GM12872 (cell line): ENCODE measurements at regions not wholly inside any gene's neighbourhood (a gene's known extent, or its start where the extent isn't known, plus 50 kb on each side); places are given as distances from the start of the nearest gene placed in this dataset.

Experiments used
- TF ChIP-seq, protein P1 (sequence below): IDR thresholded peaks from 3 replicates; pipeline ENCODE4 v1.5.1; 2011; ENCODE audit warnings: low read depth, mild to moderate bottlenecking, low read length, moderate library complexity; ENCODE audit not compliant: insufficient read depth

DNA sequence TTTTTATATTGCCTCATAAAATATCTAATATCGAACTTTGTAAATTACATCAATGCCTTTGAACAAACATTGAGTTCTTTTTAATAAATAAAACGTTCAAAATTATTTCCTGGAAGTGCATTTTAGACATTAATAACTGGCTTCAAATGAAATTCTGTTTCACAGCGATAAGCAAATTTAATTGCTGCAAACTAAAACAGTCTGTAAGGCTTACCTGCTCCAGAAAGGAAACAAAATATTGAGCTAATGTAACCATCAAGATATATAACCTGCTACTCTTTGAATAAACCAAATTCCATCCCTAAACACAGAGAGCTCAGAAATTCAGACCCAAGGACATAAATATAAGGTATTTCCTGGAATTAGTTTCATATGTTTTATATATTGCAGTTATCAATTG lies 651.3 kb downstream of the MED13L start:
- TF ChIP-seq, protein P1, sequence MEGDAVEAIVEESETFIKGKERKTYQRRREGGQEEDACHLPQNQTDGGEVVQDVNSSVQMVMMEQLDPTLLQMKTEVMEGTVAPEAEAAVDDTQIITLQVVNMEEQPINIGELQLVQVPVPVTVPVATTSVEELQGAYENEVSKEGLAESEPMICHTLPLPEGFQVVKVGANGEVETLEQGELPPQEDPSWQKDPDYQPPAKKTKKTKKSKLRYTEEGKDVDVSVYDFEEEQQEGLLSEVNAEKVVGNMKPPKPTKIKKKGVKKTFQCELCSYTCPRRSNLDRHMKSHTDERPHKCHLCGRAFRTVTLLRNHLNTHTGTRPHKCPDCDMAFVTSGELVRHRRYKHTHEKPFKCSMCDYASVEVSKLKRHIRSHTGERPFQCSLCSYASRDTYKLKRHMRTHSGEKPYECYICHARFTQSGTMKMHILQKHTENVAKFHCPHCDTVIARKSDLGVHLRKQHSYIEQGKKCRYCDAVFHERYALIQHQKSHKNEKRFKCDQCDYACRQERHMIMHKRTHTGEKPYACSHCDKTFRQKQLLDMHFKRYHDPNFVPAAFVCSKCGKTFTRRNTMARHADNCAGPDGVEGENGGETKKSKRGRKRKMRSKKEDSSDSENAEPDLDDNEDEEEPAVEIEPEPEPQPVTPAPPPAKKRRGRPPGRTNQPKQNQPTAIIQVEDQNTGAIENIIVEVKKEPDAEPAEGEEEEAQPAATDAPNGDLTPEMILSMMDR, result no peak

DNA sequence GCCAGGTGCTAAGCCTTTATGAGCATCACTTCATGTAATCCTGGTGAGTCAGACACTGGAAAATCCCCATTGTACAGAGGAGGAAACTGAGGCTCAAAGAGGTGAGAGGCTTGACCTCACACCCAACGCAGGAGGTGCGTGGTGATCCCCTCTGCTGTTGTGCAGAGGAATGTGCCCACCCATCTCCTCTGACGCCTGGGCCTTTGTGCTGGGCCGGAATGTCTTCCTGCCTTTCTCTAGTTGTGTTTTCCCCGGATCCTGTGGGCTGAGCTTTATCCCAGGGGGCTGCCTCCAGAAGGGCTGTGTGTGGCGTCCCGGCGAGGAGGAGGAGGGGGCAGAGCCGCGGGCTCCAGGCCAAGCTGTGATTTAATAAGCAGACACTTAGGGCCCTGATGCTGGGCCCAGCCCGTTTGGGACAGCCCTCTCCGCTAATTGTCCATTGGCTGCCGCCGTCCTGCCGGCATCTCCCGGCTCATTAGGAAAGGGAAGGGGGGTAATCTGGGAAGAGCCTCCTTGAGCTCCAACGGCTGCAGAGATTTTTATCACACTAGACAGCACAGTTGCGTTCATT lies 653.6 kb downstream of the MED13L start:
- TF ChIP-seq, protein P1, result no peak

DNA sequence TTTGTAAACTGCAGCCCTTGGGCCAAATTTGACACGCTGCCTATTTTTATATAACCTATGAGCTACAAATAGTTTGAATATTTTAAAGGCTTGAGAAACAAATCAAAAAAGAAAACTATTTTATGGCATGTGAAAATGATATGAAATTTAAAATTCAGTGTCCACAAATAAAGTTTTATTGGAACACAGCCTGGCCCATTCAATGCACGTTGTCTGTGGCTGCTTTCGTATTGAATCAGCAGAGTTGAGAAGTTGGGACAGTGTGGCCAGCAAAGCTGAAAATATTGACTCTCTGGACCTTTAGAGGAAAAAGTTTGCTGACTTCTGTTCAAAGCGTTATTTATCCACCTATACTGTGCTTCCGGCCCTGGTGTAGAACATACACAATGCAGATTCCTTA lies 654.2 kb downstream of the MED13L start:
- TF ChIP-seq, protein P1, result no peak

DNA sequence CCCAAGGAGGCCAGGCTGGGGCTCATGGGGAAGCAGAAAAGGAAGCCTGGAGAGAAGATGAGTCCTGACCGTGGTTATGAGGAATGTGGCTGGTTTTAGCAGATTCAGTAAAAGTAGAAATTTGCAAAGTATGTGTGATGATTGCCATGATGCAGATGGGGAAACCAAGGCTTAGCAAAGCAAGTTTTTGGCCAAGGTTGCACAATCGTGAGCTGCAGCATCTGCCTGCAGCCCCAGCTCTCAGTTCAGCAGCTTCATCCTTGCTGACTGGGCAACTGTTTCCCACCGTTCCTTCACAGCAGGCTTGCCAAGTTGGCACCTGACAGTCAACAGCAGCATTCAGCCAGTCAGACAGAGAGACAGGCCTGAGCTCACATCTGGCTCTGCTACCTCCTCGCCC lies 656.7 kb downstream of the MED13L start:
- TF ChIP-seq, protein P1, result no peak

DNA sequence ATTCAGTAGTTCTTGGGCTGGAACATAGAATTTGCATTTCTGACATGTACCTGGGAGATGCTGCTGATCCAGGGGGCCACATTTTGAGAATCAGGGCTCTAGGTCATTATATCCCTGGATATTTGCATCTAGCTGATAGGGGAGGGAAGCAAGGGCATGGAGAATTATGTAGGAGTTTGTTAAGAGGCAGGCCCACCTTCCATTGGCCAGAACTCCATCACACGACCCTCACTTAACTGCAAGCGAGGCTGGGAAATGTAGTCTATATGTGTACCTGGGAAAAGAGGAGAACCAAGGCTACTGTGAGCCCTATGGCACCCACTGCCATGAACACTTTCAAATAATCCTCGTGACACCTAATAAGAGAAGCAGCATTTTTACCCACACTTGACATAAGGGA lies 657.6 kb downstream of the MED13L start:
- TF ChIP-seq, protein P1, result no peak

DNA sequence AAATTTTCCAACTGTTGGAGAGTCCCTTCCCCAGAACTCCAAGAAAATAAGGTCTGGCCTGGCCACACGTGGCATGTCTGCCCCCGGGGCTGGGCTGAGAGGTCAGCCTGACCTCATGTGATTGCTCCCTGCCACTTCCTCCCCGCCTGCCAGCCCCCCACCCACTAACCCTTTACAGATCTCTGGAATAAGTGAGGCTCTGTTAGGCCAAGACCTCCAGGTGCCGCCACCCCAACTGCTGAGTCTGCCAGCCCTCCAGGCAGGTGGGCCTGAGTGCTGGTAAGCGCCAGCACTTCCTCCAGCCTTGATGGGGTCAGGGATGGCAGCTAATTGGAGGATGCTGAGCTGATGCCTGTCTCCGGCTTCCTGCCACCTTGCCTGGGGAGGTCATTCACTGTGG lies 658.4 kb downstream of the MED13L start:
- TF ChIP-seq, protein P1, result no peak

DNA sequence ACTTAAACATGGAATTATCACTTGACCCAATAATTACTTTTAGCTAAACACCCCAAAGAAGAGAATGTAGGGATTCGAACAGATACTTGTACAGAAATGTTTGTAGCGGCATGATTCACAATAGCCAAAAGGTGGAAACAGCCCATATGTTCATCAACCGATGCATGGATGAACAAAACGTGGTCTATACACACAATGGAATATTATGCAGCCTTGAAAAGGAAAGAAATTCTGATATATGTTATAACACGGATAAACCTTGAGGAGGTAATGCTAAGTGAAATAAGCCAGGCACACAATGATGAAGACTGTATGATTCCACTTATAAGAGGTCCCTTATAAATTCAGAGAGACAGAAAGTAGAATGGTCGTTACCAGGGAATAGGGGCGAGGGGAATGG lies 659.4 kb downstream of the MED13L start:
- TF ChIP-seq, protein P1, result no peak
